HEK293T (cell line): ENCODE measurements at regions not wholly inside any gene's neighbourhood (a gene's known extent, or its start where the extent isn't known, plus 50 kb on each side); places are given as distances from the start of the nearest gene placed in this dataset.

Source experiments
- ARNT ChIP-seq: fragments of 450-650 bp; IDR thresholded peaks from 2 replicates; pipeline ENCODE4 v1.6.1; 2017; ENCODE audit warnings: mild to moderate bottlenecking
- BHLHE40 ChIP-seq: fragments of 450-650 bp; IDR thresholded peaks from 2 replicates; pipeline ENCODE4 v1.6.1; 2016; ENCODE audit warnings: mild to moderate bottlenecking, moderate library complexity, borderline replicate concordance
- CTBP1 ChIP-seq: fragments of 450-650 bp; IDR thresholded peaks from 2 replicates; pipeline ENCODE4 v1.6.1; 2016; ENCODE audit warnings: borderline replicate concordance
- ELF4 ChIP-seq: fragments of 450-650 bp; IDR thresholded peaks from 2 replicates; pipeline ENCODE4 v1.6.1; 2017; ENCODE audit warnings: antibody characterized with exemption
- FOXA1 ChIP-seq: fragments of 450-650 bp; IDR thresholded peaks from 2 replicates; pipeline ENCODE4 v1.6.1; 2016; ENCODE audit warnings: mild to moderate bottlenecking
- FOXK2 ChIP-seq: fragments of 450-650 bp; IDR thresholded peaks from 2 replicates; pipeline ENCODE4 v1.6.1; 2016; ENCODE audit warnings: mild to moderate bottlenecking
- FOXM1 ChIP-seq: fragments of 450-650 bp; IDR thresholded peaks from 2 replicates; pipeline ENCODE4 v1.6.1; 2017; ENCODE audit warnings: mild to moderate bottlenecking, borderline replicate concordance
- HDGF ChIP-seq: fragments of 450-650 bp; IDR thresholded peaks from 2 replicates; pipeline ENCODE4 v1.6.1; 2017; ENCODE audit warnings: antibody characterized with exemption, borderline replicate concordance
- L3MBTL2 ChIP-seq: fragments of 450-650 bp; conservative IDR thresholded peaks from 2 replicates; pipeline ENCODE4 v1.6.1; 2016; ENCODE audit warnings: mild to moderate bottlenecking
- PKNOX1 ChIP-seq: fragments of 450-650 bp; IDR thresholded peaks from 2 replicates; pipeline ENCODE4 v1.6.1; 2016
- SP1 ChIP-seq: fragments of 450-650 bp; IDR thresholded peaks from 2 replicates; pipeline ENCODE4 v1.6.1; 2017
- SUZ12 ChIP-seq: fragments of 450-650 bp; IDR thresholded peaks from 2 replicates; pipeline ENCODE4 v1.6.1; 2016; ENCODE audit warnings: mild to moderate bottlenecking
- TARDBP ChIP-seq: fragments of 450-650 bp; IDR thresholded peaks from 2 replicates; pipeline ENCODE4 v1.6.1; 2016

GRCh38 chr1:67624680-67625079 is 60.3 kb upstream of the GADD45A start:
- TF ChIP-seq ARNT = no peak
- TF ChIP-seq SP1 = no peak
- no peak for TF ChIP-seq BHLHE40
- TF ChIP-seq FOXK2 = no peak
- TF ChIP-seq FOXA1 = no peak
- no peak for TF ChIP-seq FOXM1
- TF ChIP-seq L3MBTL2 = no peak
- TF ChIP-seq SUZ12 = no peak
- TF ChIP-seq ELF4 = no peak
- TF ChIP-seq PKNOX1 = no peak
- TF ChIP-seq CTBP1 = no peak
- no peak for TF ChIP-seq TARDBP
- no peak for TF ChIP-seq HDGF
